ENCODE measurements at regions not wholly inside any gene's neighbourhood (a gene's known extent, or its start where the extent isn't known, plus 50 kb on each side); places are given as distances from the start of the nearest gene placed in this dataset.

DNA sequence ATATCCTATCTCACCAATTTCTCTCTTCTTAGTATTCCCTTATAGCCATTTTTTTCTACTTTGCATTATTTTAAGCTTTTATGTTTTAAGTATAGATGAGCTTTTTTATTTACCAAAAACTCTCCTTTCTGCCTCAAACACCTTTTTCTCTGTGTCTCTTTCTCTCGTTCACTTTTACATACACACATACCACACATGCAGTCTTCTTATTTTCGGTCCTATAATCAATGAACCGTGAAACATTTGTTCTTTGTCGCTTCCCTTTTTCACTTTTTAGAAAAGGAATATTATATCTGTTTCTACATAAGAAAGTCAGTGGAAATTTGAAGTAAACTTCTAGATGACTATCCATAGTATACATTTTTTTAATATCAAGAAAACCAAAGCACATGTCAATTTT is 183.2 kb downstream of the MRPL39 start:
- no peak for DNase-seq (ENCODE audit: low read depth, low spot score)

DNA sequence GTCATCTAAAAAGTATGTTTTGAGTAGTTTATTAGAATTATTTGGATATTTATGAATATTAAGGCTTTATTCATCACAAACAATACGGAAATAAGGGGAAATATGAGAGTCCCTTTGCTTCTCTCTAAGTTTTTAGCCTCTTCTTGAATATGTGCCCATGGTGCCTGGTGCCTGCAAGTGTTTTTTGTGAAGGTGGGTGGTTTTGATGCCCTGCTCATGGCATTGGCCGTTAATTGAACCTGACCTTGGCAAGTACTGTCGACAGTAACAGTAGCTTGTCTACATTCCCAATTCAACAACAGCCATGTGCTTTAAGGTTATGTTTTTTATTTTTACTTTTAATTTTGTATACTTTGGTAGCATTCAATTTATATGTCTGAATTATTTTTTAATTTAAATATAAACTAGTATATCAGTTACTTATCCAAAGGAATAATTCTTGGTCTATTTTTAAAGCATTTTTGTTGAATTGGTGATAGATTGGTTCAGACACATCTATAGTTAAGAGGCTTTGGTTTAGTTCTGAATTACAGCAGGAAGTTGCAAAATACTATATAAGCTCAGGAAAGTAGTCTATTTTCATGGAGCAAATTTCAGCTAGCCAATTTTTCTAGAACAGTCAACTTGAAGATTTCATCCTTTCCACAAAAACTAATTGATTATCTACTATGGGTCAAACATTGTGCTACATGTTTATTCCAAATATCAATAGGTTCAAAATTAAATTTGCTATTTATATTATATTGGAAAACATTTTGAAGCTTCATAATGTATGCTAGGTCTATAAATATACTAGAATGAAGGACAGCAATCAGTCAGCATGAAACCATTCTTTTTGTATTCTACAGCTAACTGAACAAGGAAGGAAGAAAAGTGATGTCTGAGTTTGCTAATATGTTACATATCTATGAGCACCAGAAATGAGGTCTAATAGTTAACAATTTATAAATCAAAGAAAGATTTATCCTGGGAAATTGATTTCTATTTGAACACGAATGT is 184.4 kb downstream of the MRPL39 start:
- no peak for DNase-seq (ENCODE audit: low read depth, low spot score)

DNA sequence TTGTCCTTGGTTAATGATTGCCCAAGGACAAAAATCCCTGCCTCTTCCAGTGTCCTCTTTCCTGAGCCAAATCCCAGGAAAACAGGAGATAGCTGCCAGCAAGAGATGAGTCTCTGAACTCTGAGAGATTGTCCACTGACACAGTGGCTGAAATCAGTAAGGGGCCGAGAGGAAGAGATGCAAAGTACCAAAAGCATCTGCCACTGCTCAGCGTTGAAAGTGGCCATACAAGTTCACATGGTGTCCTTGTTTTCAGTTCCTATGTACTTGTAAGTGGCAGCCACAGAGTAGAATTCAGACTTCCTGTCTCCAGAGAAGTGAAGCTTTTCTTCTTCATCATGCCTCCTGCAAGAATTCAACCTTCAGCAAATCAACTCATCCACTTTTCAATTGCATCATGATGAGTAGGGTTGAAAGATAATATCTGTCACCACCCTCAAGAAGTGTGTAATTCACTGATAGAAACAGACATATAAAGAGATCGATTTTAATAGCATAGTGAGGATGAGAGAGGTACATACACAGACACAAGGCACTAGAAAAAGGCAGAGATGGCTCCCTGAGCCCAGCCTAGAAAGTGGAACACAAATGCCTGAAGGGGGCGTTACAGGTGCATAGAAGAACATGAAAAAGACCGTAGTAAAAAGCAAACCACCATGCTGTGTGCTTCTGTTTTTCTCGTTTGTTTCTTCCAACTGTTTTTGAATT is 185.8 kb downstream of the MRPL39 start:
- peak; percentile 53 for DNase-seq (ENCODE audit: low read depth, low spot score)

DNA sequence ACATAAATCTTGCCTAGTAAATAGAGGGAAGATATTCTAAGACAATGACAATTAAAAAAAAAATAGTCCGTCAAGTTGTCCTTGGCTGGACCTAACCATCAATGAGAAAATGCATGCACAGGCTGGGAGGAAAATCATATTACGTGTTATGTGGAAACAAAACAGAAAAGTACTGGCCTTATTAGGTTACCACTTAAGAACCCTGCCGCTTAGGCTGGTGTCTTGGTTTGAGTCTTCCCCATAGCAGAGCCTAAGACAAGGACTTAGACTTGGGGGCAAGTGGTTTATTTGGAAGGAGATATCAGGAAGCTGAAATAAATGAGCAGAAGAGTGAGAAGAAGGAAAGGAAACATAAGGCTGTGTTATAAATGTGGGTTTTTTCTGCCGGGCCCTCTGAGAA is 186.4 kb downstream of the MRPL39 start:
- DNase-seq (ENCODE audit: low read depth, low spot score), result no peak

DNA sequence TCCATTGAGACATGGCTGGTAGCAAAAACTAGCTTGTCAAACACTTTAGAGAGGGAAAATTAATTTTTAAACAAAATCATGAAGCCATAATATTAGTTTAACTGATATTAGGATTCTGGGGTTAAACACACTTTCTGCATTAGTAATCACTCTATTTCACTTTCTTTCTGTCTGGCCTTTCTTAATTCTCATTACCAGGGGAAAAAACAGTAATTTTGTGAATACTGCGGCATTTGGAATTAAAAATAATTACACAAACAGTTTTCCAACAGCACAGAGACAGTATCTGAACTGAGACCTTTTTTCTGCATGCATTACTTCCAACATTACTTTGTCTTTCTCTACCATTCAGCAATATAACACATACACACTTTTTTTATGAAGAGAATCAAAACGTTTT is 190.6 kb downstream of the MRPL39 start:
- DNase-seq (ENCODE audit: low read depth, low spot score), result no peak

DNA sequence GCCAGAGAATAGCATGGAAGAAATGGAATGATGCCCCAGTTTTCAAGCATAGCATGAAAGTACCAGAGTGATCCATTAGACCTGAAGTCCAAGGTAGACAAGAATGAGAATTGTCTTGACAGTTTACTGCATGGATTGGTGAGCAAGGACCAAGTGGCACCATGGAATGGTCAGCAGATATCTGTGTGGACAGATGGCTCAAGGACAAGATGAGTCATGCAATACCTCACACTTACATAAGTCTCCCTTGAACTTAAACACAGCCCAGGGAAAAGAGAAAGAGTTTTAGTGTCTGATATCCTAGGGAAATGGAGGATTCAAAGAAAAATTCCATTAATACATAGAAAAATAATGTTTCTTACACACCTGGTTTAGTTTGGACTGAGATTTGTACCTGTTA is 195.2 kb downstream of the MRPL39 start:
- no peak for DNase-seq (ENCODE audit: low read depth, low spot score)

DNA sequence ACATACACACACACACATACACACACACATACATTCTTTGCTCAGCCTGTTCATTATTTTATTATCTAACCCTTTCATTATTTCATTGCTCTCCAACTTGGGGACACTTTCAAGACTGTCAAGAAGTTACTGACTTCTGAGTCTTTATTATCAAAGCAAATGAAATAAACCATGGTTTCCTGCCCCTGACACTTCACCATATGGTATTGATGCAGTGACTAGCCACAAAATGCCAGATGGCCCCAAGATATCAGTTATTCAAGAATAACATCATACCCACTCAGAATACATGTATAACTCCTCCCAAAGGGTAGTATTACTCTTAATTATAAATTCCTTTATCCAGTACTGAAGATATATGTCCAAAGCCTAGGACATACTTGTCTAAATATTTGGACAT is 197.3 kb downstream of the MRPL39 start:
- DNase-seq (ENCODE audit: low read depth, low spot score), result no peak

DNA sequence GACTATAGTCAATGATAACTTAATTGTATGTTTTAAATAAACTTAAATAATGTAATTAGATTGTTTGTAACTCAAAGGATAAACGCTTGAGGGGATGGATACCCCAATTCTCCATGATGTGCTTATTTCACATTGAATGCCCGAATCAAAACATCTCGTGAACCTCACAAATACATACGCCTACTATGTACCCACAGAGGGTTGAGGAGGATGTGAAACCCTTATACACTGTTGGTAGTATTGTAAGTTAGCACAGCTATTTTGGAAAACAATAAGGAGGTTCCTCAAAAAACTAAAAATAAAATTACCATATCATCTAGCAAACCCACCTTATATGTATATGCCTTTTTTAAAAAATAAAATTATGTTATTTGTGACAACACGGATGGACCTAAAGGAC is 198.6 kb downstream of the MRPL39 start:
- DNase-seq (ENCODE audit: low read depth, low spot score), result no peak

DNA sequence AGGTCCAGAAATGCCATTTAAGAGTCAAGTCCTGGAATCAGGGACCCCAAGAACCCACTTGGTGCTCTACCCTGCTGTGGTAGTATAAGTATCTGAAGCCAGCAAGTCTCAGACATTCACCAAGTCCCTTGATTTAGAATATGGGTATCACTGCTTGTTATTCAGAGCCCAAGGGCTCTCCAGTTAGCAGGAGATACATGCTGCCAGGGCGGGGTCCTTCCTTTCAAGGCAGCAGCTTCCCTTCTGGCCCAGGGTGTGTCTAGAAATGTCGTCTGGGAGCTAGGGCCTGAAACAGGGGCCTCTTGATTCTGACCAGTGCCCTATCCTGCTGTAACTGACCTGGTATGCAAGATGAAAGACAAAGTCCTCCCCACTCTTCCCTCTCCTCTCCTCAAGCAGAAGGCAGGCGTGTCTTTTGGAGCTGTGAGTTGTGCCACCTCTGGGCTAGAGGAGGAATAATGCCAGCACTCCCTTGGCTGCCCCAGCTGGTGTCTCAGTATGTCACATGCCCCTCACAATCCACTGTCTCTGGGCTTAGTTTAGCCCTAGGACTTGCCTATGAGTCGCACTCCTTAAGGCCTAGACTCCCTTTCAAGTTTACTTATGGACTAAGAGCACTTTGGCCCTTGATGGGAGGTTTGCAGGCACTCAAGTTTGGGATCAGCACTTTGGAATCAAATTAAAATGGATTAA is 200.2 kb downstream of the MRPL39 start:
- DNase-seq (ENCODE audit: low read depth, low spot score), result no peak

DNA sequence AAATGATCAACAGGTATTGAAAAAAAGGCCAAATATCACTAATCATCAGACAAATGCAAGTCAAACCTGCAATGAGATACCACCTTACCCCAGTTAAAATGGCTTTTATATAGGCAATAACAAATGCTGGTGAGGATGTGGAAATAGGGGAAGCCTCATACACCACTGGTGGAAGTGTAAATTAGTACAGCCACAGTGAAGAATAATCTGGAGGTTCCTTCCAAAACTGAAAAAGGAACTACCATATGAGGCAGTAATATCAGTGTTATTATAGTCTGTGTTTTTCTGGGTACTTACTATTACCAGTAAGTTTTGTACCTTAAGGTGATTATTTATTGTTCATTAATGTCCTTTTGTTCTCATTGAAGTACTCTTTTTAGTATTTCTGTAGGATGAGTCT is 201.3 kb downstream of the MRPL39 start:
- DNase-seq (ENCODE audit: low read depth, low spot score), result no peak

DNA sequence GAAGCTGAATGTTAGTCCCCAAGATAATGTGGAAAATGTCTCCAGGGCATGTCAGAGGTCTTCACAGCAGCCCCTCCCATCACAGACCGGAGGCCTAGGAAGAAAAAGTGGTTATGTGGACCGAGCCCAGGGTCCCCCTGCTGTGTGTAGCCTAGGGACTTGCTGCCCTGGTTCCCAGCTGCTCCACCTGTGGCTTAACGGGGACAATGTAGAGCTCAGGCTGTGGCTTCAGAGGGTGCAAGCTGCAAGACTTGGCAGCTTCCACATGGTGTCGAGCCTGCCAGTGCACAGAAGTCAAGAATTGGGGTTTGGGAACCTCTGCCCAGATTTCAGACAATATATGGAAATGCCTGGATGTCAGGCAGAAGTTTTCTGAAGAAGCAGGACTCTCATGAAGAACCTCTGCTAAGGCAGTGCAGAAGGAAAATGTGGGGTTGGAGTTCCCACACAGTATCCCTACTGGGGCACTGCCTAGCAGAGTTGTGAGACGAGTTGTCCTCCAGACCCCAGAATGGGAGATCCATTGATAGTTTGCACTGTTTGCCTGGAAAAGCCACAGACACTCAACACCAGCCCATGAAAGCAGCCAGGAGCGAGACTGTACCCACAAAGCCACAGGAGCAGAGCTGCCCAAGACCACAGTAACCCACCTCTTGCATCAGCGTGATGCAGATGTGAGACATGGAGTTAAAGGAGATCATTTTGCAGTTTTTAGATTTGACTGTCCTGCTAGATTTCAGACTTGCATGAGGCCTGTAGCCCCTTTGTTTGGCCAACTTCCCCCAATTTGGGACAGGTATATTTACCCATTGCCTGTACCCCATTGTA is 204.9 kb downstream of the MRPL39 start:
- no peak for DNase-seq (ENCODE audit: low read depth, low spot score)

DNA sequence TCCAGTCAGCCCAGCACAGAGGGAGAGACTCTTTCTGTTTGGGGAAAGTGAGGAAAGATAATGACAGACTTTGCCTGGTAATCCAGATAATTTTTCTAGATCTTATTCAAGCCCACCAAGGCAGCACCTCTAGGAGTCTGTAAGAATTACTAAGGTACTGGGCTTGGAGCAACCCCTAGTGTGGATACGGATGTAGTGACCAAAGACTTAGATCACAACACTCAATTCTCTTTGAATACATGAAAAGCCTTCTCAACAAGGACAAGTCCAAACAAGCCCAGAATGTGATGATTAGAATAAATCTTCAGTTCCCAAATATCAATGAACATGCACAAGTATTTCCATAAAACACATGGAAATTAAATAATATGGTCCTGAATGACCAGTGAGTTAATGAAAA is 206.9 kb downstream of the MRPL39 start:
- DNase-seq (ENCODE audit: low read depth, low spot score), result no peak

DNA sequence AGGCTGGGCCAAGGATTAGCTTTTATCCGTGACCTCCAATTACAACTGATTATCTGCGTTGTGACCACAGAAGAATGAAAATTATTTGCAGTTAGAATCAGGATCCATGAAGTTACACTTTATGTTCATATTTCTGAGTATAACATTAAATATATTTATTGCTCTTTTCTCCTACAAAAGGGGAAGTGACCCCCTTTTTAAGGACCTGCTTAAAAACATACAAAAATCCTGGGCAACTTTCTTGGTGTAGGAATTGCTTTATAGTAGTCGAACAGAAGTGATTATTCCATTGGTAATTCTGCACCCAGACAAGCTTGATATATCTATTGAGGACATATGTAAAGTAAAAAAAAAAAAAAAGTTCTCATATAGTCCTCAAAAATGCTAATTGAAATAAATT is 208.7 kb downstream of the MRPL39 start:
- DNase-seq (ENCODE audit: low read depth, low spot score), result no peak

DNA sequence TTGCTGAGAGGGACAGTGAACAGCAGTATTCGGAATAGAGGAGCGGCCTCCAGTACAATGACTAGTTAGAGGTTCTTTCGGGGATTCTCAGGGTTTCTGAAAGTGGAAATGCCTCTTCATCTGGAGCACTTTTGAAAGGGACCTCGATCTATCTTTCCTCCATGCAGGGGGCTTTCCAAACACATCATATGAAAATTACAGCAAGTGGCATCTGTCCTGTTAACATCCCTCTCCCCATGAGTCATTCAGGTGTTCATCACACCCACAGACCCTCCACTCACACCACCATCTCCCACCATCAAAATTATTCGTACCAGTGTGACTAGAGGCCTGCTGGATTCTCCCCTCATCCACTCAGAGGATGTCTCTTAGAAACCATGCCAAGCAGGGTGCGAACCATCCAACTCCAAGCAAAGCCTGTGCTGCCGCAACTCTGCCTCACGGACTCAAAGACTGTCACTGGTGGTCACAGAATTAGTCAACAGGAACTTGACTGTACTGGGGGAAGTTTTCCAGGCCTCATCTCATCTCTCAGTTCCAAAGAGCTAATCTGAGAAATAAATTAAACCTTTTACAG is 211.1 kb downstream of the MRPL39 start:
- no peak for DNase-seq (ENCODE audit: low read depth, low spot score)

DNA sequence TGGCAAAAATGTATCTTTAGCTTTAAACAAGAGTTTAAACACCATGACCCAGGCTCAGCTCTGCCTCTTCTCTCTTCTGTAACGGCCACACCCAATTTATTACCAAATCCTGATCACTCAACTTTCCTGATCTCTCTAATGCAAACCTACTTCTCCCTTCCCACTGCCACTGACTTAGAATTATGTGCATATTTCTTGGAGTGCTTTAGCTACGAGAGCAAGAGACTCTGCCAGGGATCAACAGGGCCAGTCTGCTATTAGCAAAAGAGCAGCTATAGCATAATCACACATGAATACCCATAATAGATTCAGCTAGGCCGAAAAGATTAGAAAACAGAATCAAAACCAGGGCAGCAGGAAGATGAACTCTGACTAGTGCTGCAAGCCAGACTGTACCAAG is 215.5 kb downstream of the MRPL39 start:
- no peak for DNase-seq (ENCODE audit: low read depth, low spot score)

DNA sequence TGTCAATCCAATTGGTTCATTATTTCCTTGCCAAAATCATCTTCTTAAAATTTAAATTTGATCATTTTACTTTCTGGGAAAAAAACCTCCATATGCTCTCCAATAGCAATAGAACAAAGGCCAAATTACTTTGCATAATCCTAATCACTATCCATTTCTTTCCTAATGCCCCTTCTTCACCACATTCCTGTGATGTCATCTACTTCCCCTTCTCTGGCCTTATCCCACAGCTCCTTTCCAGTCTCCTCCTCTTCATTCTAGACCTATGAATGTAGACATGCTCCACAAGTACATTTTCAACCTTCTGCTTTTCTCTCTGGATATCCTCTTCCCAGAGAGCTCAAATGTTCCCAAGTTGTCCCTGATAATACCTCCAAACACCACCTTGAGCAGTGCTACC is 216.6 kb downstream of the MRPL39 start:
- DNase-seq (ENCODE audit: low read depth, low spot score), result no peak

DNA sequence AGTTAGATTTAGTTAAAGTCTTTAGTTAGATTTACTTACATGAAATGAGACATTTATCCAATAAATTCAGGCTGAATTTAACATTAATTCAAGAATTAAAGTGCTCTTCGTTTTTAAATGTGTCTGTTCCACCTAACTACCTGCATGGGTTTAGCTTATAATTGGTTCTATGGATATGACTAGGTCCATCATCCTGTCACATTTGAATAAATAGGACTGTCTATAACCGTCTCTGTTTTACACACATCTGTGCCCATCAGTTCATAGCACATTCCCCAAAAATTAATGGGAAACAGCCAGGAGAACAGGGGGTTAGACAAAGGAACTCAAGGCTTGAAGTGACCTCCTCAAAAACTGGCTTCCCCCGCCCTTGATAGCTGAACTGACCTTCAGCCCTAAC is 219.6 kb downstream of the MRPL39 start:
- no peak for DNase-seq (ENCODE audit: low read depth, low spot score)

DNA sequence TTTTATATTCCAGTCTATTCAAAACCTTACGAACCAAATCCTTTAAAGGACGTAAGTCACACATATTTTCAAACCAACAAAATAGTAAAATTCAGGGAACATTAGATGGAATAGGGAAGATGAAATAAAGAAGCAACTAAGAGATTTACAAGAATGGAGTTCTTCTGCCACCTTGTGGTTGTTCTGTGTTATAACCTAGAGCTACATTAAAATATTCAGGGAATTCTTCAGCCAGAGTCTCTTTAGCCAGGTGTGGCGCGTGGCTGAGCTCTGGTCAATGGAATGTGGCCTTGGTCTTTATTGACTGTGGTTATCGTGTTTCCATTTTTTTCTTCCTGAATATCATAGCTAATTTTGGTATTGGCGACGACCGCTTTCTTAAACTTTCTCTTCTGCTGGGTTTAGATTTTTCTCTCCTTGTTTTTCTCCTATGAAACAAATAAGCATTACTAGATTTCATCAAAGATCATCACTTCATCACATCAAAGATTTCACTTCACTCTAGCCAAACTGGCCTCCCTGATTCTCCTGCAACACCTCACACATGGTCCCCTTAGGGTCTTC is 221.3 kb downstream of the MRPL39 start:
- DNase-seq (ENCODE audit: low read depth, low spot score), result peak; percentile 72

DNA sequence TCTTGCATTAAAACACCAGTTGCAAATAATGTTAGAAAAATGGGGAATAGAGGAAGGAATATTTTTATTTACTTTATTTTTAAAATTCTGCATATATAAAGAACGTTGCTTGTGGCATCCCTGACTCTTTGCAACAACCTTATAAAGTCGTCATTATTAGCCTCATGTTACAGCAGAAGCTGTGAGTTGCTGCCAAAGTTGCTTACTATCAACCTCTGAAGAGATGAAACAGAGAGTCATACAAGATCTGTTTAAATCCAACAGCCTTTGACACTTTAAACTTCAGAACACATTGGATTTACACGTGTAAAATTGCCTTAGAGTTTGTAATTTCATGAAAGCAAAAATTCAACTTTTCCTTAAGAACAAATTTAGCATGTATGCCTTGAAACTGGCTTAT is 221.9 kb downstream of the MRPL39 start:
- DNase-seq (ENCODE audit: low read depth, low spot score), result no peak

DNA sequence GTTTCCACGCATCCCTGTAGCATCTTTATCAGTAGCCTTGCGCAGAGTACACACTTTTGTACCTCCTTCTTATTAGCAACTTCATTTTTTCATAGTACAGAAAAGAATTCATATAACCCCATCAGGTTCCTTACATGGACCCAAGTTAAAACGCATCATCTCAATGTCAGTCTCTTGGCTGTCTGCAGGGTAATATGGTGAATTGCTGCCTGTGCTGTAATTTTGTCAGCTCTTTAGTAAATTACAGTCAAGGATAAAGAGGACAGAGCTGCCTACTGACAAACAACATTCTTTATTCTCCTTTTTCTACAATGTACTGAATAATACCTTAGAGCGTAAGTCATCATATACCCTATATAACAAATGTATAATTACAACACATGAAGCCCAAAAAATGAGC is 222.5 kb downstream of the MRPL39 start:
- DNase-seq (ENCODE audit: low read depth, low spot score), result no peak

DNA sequence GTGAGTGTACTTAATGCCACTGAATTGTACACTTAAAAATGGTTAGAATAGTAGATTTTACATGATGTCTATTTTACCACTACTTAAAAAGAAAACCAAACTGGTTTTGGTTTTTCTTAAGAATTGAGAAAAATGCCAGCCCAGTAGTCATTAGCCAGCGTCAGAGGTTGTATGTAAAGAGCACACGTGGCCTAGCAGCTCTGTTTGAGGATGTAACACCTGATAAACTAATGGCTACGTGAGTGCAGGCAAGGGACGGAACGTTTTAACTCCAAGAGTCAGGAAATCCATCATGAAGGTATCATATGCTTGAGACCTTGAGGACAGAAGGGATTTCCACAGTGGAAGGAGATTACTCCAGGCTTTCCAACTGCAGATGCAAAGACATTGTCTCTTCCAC is 223.7 kb downstream of the MRPL39 start:
- no peak for DNase-seq (ENCODE audit: low read depth, low spot score)
